ENCODE measurements at regions not wholly inside any gene's neighbourhood (a gene's known extent, or its start where the extent isn't known, plus 50 kb on each side); places are given as distances from the start of the nearest gene placed in this dataset.
"Not testable (repeated sequence)": the region's sequence is repeated elsewhere in the genome, so short reads cannot be mapped to it uniquely, and the experiment has no call there.

- 77% methylated on average over 2 of the region's 2 CpGs for WGBS
- H3K9me3 ChIP-seq (ENCODE audit: control insufficient read depth in 2 of 2, insufficient read depth in 1 of 2, low read length in 1 of 2) = no peaks in the 10 kb centered on the region
- no peaks in the 10 kb centered on the region for H3K36me3 ChIP-seq (ENCODE audit: control insufficient read depth in 2 of 2, insufficient read depth in 2 of 2, low read length in 1 of 2)
- H3K27ac ChIP-seq (ENCODE audit: low read depth in 1 of 2, low read length in 1 of 2) = no peak overlapping the region
- H3K4me1 ChIP-seq (ENCODE audit: control insufficient read depth in 2 of 2, insufficient read depth in 2 of 2, low read length in 2 of 2) = no peaks in the 10 kb centered on the region
- no peak overlapping the region for H3K4me3 ChIP-seq (ENCODE audit: low read length in 2 of 2)
- DNase-seq (ENCODE audit: low read depth in 6 of 9, low spot score in 9 of 9) = no peak
- H3K27me3 ChIP-seq (ENCODE audit: control insufficient read depth in 2 of 2, insufficient read depth in 1 of 2, low read length in 1 of 2) = no peaks in the 10 kb centered on the region
Measured at GRCh38 chr6:84615113-84615850, 149.1 kb downstream of the TBX18 start.

GRCh38 chr6:84606860-84607259 is 157.5 kb downstream of the TBX18 start:
- H3K4me1 ChIP-seq (ENCODE audit: control insufficient read depth in 2 of 2, insufficient read depth in 2 of 2, low read length in 2 of 2) = no peaks in the 10 kb centered on the region
- no peaks in the 10 kb centered on the region for H3K36me3 ChIP-seq (ENCODE audit: control insufficient read depth in 2 of 2, insufficient read depth in 2 of 2, low read length in 1 of 2)
- no peak for DNase-seq (ENCODE audit: low read depth in 6 of 9, low spot score in 9 of 9)
- no peak overlapping the region for H3K4me3 ChIP-seq (ENCODE audit: low read length in 2 of 2)
- H3K9me3 ChIP-seq (ENCODE audit: control insufficient read depth in 2 of 2, insufficient read depth in 1 of 2, low read length in 1 of 2) = no peaks in the 10 kb centered on the region
- no peak overlapping the region for H3K27ac ChIP-seq (ENCODE audit: low read depth in 1 of 2, low read length in 1 of 2)
- no peaks in the 10 kb centered on the region for H3K27me3 ChIP-seq (ENCODE audit: control insufficient read depth in 2 of 2, insufficient read depth in 1 of 2, low read length in 1 of 2)
- WGBS = 88% methylated on average over 2 of the region's 2 CpGs

- Histone ChIP-seq H3K4me1 (ENCODE audit: control insufficient read depth in 2 of 2, insufficient read depth in 2 of 2, low read length in 2 of 2) (no peaks in the 10 kb centered on the region), H3K27ac (ENCODE audit: low read depth in 1 of 2, low read length in 1 of 2) (no peak overlapping the region), H3K9me3 (ENCODE audit: control insufficient read depth in 2 of 2, insufficient read depth in 1 of 2, low read length in 1 of 2) (no peaks in the 10 kb centered on the region), H3K36me3 (ENCODE audit: control insufficient read depth in 2 of 2, insufficient read depth in 2 of 2, low read length in 1 of 2) (no peaks in the 10 kb centered on the region), H3K27me3 (ENCODE audit: control insufficient read depth in 2 of 2, insufficient read depth in 1 of 2, low read length in 1 of 2) (no peaks in the 10 kb centered on the region), H3K4me3 (ENCODE audit: low read length in 2 of 2) (no peak overlapping the region)
- DNase-seq (ENCODE audit: low read depth in 6 of 9, low spot score in 9 of 9) = no peak
- WGBS = 91% methylated on average over 1 of the region's 1 CpG
Measured at GRCh38 chr6:84605298-84605697, 159.1 kb downstream of the TBX18 start.

GRCh38 chr6:84601366-84601765 is 163.0 kb downstream of the TBX18 start:
- no peaks in the 10 kb centered on the region for H3K27me3 ChIP-seq (ENCODE audit: control insufficient read depth in 2 of 2, insufficient read depth in 1 of 2, low read length in 1 of 2)
- 74% methylated on average over 3 of the region's 3 CpGs for WGBS

GRCh38 chr6:84599991-84600390 is 164.4 kb downstream of the TBX18 start:
- Histone ChIP-seq H3K9me3 (ENCODE audit: control insufficient read depth in 2 of 2, insufficient read depth in 1 of 2, low read length in 1 of 2) (no peaks in the 10 kb centered on the region), H3K36me3 (ENCODE audit: control insufficient read depth in 2 of 2, insufficient read depth in 2 of 2, low read length in 1 of 2) (no peaks in the 10 kb centered on the region), H3K4me1 (ENCODE audit: control insufficient read depth in 2 of 2, insufficient read depth in 2 of 2, low read length in 2 of 2) (no peaks in the 10 kb centered on the region), H3K4me3 (ENCODE audit: low read length in 2 of 2) (no peak overlapping the region), H3K27ac (ENCODE audit: low read depth in 1 of 2, low read length in 1 of 2) (no peak overlapping the region), H3K27me3 (ENCODE audit: control insufficient read depth in 2 of 2, insufficient read depth in 1 of 2, low read length in 1 of 2) (no peaks in the 10 kb centered on the region)
- DNase-seq (ENCODE audit: low read depth in 6 of 9, low spot score in 9 of 9) = no peak
- WGBS = 96% methylated on average over 1 of the region's 1 CpG

More at GRCh38 chr6:84601366-84601765, 163.0 kb downstream of the TBX18 start:
- Histone ChIP-seq H3K4me1 (ENCODE audit: control insufficient read depth in 2 of 2, insufficient read depth in 2 of 2, low read length in 2 of 2) (no peaks in the 10 kb centered on the region), H3K36me3 (ENCODE audit: control insufficient read depth in 2 of 2, insufficient read depth in 2 of 2, low read length in 1 of 2) (no peaks in the 10 kb centered on the region), H3K27ac (ENCODE audit: low read depth in 1 of 2, low read length in 1 of 2) (no peak overlapping the region), H3K4me3 (ENCODE audit: low read length in 2 of 2) (no peak overlapping the region), H3K9me3 (ENCODE audit: control insufficient read depth in 2 of 2, insufficient read depth in 1 of 2, low read length in 1 of 2) (no peaks in the 10 kb centered on the region)
- no peak for DNase-seq (ENCODE audit: low read depth in 6 of 9, low spot score in 9 of 9)

GRCh38 chr6:84597238-84597875 is 167.0 kb downstream of the TBX18 start:
- no peaks in the 10 kb centered on the region for H3K4me1 ChIP-seq (ENCODE audit: control insufficient read depth in 2 of 2, insufficient read depth in 2 of 2, low read length in 2 of 2)
- H3K27ac ChIP-seq (ENCODE audit: low read depth in 1 of 2, low read length in 1 of 2) = no peak overlapping the region
- DNase-seq (ENCODE audit: low read depth in 6 of 9, low spot score in 9 of 9) = no peak
- H3K9me3 ChIP-seq (ENCODE audit: control insufficient read depth in 2 of 2, insufficient read depth in 1 of 2, low read length in 1 of 2) = no peaks in the 10 kb centered on the region
- no peaks in the 10 kb centered on the region for H3K27me3 ChIP-seq (ENCODE audit: control insufficient read depth in 2 of 2, insufficient read depth in 1 of 2, low read length in 1 of 2)
- H3K4me3 ChIP-seq (ENCODE audit: low read length in 2 of 2) = no peak overlapping the region
- 55% methylated on average over 4 of the region's 4 CpGs for WGBS
- no peaks in the 10 kb centered on the region for H3K36me3 ChIP-seq (ENCODE audit: control insufficient read depth in 2 of 2, insufficient read depth in 2 of 2, low read length in 1 of 2)

GRCh38 chr6:84596488-84596887 is 167.9 kb downstream of the TBX18 start:
- no peak overlapping the region for H3K27ac ChIP-seq (ENCODE audit: low read depth in 1 of 2, low read length in 1 of 2)
- no peaks in the 10 kb centered on the region for H3K9me3 ChIP-seq (ENCODE audit: control insufficient read depth in 2 of 2, insufficient read depth in 1 of 2, low read length in 1 of 2)
- DNase-seq (ENCODE audit: low read depth in 6 of 9, low spot score in 9 of 9) = no peak
- no peaks in the 10 kb centered on the region for H3K36me3 ChIP-seq (ENCODE audit: control insufficient read depth in 2 of 2, insufficient read depth in 2 of 2, low read length in 1 of 2)
- H3K4me1 ChIP-seq (ENCODE audit: control insufficient read depth in 2 of 2, insufficient read depth in 2 of 2, low read length in 2 of 2) = no peaks in the 10 kb centered on the region
- WGBS = 96% methylated on average over 1 of the region's 1 CpG
- no peaks in the 10 kb centered on the region for H3K27me3 ChIP-seq (ENCODE audit: control insufficient read depth in 2 of 2, insufficient read depth in 1 of 2, low read length in 1 of 2)
- H3K4me3 ChIP-seq (ENCODE audit: low read length in 2 of 2) = no peak overlapping the region

GRCh38 chr6:84588697-84589080 is 175.7 kb downstream of the TBX18 start:
- 40% methylated on average over 5 of the region's 5 CpGs for WGBS
- H3K27me3 ChIP-seq (ENCODE audit: control insufficient read depth in 2 of 2, insufficient read depth in 1 of 2, low read length in 1 of 2) = no peaks in the 10 kb centered on the region
- no peaks in the 10 kb centered on the region for H3K36me3 ChIP-seq (ENCODE audit: control insufficient read depth in 2 of 2, insufficient read depth in 2 of 2, low read length in 1 of 2)

GRCh38 chr6:84587994-84588696 is 176.3 kb downstream of the TBX18 start:
- H3K36me3 ChIP-seq (ENCODE audit: control insufficient read depth in 2 of 2, insufficient read depth in 2 of 2, low read length in 1 of 2); H3K27ac ChIP-seq (ENCODE audit: low read depth in 1 of 2, low read length in 1 of 2); H3K9me3 ChIP-seq (ENCODE audit: control insufficient read depth in 2 of 2, insufficient read depth in 1 of 2, low read length in 1 of 2); H3K4me3 ChIP-seq (ENCODE audit: low read length in 2 of 2); H3K4me1 ChIP-seq (ENCODE audit: control insufficient read depth in 2 of 2, insufficient read depth in 2 of 2, low read length in 2 of 2); H3K27me3 ChIP-seq (ENCODE audit: control insufficient read depth in 2 of 2, insufficient read depth in 1 of 2, low read length in 1 of 2): not testable (repeated sequence)
- DNase-seq (ENCODE audit: low read depth in 6 of 9, low spot score in 9 of 9) = peak in 1 of 9 donors; percentile 16
- WGBS = 30% methylated on average over 21 of the region's 21 CpGs

More at GRCh38 chr6:84588697-84589080, 175.7 kb downstream of the TBX18 start:
- Histone ChIP-seq H3K27ac (ENCODE audit: low read depth in 1 of 2, low read length in 1 of 2) (no peak overlapping the region), H3K4me1 (ENCODE audit: control insufficient read depth in 2 of 2, insufficient read depth in 2 of 2, low read length in 2 of 2) (no peaks in the 10 kb centered on the region), H3K4me3 (ENCODE audit: low read length in 2 of 2) (no peak overlapping the region), H3K9me3 (ENCODE audit: control insufficient read depth in 2 of 2, insufficient read depth in 1 of 2, low read length in 1 of 2) (peaks cover 0 to 6% of the 10 kb centered on the region in 2 donors)
- DNase-seq (ENCODE audit: low read depth in 6 of 9, low spot score in 9 of 9) = peak in 1 of 9 donors; percentile 11
